ENCODE measurements at regions not wholly inside any gene's neighbourhood (a gene's known extent, or its start where the extent isn't known, plus 50 kb on each side); places are given as distances from the start of the nearest gene placed in this dataset.

DNA sequence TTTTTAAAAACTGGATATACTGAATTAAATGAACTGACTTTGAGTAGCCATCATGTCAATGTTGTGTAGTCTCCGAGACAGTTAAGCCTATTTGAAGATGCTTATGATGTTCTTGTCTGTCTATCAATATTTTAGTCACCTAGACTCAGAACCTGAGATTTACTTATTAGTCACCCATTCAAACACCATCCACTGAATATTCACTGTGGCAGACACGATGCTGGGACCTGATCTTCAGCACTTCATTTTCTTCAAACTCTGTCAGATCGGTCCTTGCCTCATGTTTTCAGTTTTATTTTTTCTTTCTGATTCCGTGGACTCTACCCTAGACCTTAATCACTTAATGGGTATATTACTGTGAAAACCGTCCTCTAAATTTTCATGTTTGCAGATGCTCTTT is 123.7 kb upstream of the MCHR2 start:
- no peak for TF ChIP-seq CTCF (IDR thresholded peaks at IDR 0.05; ENCODE audit: low read depth, low read length)
- DNase-seq: no peak

GRCh38 chr6:100116411-100117194 is 122.6 kb upstream of the MCHR2 start:
- peak; percentile 48 for DNase-seq
- TF ChIP-seq CTCF (IDR thresholded peaks at IDR 0.05; ENCODE audit: low read depth, low read length): peak; percentile 75
- no peaks in the 10 kb centered on the region for H3K9me3 ChIP-seq
- H3K36me3 ChIP-seq: no peaks in the 10 kb centered on the region
- H3K27me3 ChIP-seq: peaks cover 11% of the 10 kb centered on the region
- H3K4me3 ChIP-seq (ENCODE audit: low read depth, low read length): no peak overlapping the region
- H3K4me1 ChIP-seq: no peaks in the 10 kb centered on the region

More for the DNA sequence above, 123.7 kb upstream of the MCHR2 start:
- H3K4me3 ChIP-seq (ENCODE audit: low read depth, low read length): no peak overlapping the region
- H3K9me3 ChIP-seq: no peaks in the 10 kb centered on the region
- H3K27me3 ChIP-seq: peaks cover 5% of the 10 kb centered on the region
- no peaks in the 10 kb centered on the region for H3K36me3 ChIP-seq
- H3K4me1 ChIP-seq: no peaks in the 10 kb centered on the region

DNA sequence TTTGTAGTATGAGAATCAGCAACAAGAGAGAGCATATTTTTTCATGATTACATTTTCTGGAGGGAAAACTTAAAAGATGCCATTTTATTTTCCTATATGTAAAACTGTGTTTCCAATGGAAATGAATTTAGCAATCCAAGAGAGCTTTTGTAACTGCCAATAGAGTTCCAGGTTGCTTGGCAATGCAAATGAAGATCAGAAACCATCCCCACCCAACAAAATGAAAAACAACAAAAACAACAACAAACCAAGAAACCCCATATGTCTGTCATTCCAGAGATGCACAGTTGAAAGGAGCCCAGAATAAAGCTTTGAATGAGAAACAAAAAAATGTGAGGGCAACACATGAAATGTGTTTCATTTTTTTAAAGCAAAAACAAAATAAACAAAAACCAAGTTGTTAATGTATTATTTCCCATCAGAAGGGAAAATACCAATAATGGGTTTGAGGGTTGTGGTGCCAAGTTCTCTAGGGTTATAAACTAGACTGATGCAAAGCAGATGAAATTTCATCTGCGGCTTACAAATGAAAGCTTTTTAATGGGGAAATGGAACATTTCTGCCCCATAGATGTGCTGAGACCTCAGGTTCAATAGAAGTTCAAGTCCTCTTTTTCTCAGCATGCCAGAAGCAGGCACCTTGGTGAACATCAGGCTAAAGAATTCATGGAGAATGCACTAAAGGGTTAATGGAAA is 121.5 kb upstream of the MCHR2 start:
- Histone ChIP-seq H3K9me3 (no peaks in the 10 kb centered on the region), H3K4me1 (no peaks in the 10 kb centered on the region), H3K4me3 (ENCODE audit: low read depth, low read length) (no peak overlapping the region), H3K27me3 (peaks cover 11% of the 10 kb centered on the region), H3K36me3 (no peaks in the 10 kb centered on the region)
- no peak for TF ChIP-seq CTCF (IDR thresholded peaks at IDR 0.05; ENCODE audit: low read depth, low read length)
- DNase-seq: no peak

DNA sequence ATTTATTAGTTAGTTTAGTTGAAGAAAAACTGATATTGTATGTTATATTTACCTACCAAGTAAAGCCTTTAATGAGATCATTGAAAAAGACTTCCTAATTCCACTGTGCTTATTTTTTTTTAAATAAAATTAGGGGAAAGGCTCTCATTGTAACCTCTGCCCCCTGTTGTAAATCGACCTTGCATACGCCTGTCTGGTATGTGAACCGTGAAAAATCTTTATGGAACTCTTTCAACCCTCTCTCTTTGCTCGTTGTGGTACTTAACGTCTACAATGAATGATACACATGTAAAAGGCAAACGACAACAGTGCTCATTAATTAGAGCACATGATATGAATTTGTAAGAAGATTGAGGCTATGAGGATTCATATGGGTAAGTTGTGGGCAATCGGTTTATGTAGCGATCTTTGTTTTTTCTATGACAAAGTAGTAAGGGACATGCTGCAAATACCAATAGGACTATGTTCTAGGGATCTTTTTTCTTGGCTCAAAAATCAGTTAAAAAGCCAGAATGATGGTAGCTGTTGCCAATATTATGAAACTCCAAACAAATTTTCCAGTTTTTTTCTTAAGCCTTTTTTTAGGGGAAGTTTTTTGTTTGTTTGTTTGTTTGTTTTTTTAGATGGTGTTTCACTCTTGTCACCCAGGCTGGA is 119.0 kb upstream of the MCHR2 start:
- DNase-seq: no peak
- no peaks in the 10 kb centered on the region for H3K4me1 ChIP-seq
- H3K9me3 ChIP-seq: no peaks in the 10 kb centered on the region
- no peak for TF ChIP-seq CTCF (IDR thresholded peaks at IDR 0.05; ENCODE audit: low read depth, low read length)
- no peak overlapping the region for H3K4me3 ChIP-seq (ENCODE audit: low read depth, low read length)
- H3K36me3 ChIP-seq: no peaks in the 10 kb centered on the region
- H3K27me3 ChIP-seq: peaks cover 11% of the 10 kb centered on the region

GRCh38 chr6:100105919-100106529 is 112.0 kb upstream of the MCHR2 start:
- no peak for DNase-seq
- H3K36me3 ChIP-seq: no peaks in the 10 kb centered on the region
- no peaks in the 10 kb centered on the region for H3K9me3 ChIP-seq
- no peak overlapping the region for H3K4me3 ChIP-seq (ENCODE audit: low read depth, low read length)
- no peak for TF ChIP-seq CTCF (IDR thresholded peaks at IDR 0.05; ENCODE audit: low read depth, low read length)
- no peaks in the 10 kb centered on the region for H3K4me1 ChIP-seq
- H3K27me3 ChIP-seq: peaks cover 14% of the 10 kb centered on the region

All from BE2C (cell line).